ENCODE measurements at regions not wholly inside any gene's neighbourhood (a gene's known extent, or its start where the extent isn't known, plus 50 kb on each side); places are given as distances from the start of the nearest gene placed in this dataset.

GRCh38 chr2:136209561-136210454 is 91.9 kb upstream of the CXCR4 start:
- DNase-seq, result no peak

GRCh38 chr2:136208682-136209420 is 90.9 kb upstream of the CXCR4 start:
- DNase-seq, result no peak

DNA sequence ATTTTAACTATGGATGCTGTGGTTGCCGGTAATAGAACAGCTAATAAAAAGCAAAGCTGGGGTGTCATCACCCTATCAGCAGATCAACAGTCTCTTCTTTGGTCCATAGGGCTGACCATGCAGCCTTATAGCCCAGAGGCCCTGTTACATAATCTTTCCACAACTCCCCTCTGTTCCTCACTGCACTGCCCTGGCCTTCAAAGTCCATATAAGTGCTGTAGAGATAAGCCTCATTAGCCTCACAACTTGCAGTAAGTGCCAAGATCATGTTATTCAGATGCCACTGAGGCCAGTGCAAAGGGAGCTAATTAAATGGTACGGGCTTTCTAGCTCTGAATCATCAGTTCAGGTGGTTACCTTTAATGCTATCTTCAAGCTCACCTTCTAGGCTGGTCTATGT is 89.7 kb upstream of the CXCR4 start:
- DNase-seq, result no peak

DNA sequence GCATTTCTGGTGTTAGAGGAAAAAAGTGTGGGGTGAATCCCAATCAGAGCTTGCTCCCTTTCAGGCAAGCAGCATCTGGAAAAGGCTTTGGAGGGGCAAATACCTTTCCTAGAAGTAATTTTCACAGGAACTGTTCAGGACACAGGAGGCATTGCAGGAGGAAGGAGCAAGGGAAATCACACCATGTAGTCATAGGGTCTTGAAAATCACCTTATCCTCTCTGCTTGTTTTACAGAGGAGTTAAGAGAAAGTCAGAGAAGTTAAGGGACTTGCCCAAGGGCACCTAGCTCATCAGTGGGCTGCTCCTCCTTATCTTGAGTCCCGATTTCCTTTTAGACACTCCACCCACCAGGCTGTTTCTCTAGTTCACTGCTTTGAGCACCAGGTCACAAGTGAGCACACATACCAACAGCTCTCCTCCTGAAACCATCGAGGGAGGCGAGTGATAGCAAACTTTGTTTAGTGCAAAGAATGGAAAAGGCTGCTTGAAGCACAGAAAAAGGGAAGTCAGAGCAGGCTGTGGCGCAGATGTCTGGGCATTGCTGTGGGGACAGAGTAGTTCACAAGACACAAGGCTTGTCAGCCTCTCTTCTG is 89.2 kb upstream of the CXCR4 start:
- no peak for DNase-seq

DNA sequence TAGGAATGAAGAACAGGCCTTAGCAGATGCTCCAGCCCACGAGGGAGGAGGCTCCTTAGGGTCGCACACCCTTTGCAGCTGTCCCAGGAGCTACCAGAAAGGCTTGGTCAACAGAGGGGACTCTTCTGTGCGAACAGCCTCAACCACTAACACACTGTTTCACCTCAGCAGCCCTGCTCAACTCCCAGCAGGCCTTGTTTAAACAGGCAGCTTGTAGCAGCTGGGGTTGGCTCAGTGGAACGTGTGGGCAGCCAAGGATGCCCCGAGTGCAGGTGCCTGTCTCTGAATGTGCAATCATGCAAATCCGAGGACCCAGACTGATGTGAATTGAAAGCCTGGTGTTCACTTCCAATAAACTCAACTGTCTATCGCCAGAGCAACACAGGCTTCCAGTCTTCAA is 88.7 kb upstream of the CXCR4 start:
- peak; percentile 64 for DNase-seq

DNA sequence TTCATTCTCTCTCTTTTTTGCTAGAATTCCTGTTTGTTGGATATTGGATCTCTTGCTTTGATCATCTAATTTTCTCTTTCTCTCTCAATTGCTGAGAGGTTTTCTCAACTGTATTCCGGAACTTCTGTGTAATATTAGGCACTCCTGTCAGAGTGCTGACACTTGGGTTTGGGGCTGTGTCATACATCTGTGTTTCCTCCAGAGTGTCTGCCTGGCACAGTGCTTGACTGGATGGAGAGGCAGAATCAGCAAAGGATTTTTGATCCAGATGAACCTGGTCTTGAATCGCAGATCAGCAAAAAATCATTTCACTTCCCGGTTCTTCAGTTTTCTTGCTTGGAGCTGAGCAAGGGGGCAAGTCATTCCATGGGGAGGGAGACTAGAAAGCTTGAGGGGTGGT is 87.7 kb upstream of the CXCR4 start:
- DNase-seq, result no peak

- DNase-seq, result no peak
These were observed 87.0 kb upstream of the CXCR4 start for GRCh38 chr2:136204971-136205370.

DNA sequence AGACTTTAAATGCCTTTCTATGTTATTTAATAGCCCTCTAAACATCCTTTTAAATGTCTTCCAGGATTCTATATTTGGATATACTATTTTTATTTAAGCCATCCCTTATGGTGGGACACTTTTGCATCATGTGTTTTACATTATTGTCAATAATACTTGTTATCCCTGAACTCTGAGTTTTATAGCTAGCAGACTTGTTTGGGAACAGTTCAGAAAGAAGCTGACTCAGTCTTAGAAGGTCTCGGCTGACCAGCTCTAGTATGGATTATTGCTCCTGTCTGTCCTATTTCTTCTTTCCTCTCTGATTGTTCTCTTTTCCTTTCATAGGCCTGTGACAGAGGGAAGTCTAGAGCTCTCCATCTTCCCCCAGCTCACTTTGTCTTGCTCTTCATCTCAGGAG is 77.3 kb upstream of the CXCR4 start:
- DNase-seq, result no peak

DNA sequence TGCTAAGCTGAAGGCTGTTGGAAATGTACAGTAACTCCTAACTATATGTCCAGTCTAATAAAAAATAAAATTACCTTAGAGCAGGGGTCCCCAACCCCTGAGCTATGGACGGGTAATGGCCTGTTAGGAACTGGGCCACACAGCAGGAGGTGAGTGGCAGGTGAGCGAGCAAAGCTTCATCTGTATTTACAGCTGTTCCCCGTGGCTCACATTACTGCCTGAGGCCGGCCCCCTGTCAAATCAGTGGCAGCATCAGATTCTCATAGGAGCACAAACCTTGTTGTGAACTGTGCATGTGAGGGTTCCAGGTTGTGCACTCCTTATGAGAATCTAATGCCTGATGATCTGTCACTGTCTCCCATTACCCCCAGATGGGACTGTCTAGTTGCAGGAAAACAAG is 73.1 kb upstream of the CXCR4 start:
- no peak for DNase-seq

DNA sequence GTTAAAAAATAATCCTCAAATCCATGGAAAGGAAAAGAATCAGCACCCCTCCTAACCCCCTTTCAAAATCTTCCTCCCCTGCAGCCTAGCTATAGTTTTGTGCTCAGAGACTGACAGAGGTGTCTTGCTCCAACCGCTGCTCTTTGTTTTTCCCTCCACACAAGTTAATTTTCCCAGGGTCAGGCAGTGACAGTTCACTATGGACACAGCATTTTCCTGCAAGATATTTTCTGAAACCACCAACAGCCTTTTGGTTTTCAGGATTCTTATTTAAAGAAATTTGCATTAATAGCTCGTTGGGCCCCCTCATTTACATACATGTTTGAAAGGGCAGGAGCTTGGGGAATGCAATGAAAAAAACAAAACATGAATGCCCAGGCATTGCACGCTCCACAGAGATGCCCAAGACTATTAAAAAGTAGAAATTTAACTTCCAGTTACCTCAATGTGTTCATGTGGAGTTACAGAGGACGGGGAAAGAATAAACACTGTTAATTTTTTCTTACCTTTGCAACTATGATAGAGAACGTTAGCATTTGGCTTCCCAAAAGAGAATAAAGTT is 71.4 kb upstream of the CXCR4 start:
- DNase-seq, result no peak

- no peak for DNase-seq
These were observed 70.1 kb upstream of the CXCR4 start for GRCh38 chr2:136188086-136188485.

DNA sequence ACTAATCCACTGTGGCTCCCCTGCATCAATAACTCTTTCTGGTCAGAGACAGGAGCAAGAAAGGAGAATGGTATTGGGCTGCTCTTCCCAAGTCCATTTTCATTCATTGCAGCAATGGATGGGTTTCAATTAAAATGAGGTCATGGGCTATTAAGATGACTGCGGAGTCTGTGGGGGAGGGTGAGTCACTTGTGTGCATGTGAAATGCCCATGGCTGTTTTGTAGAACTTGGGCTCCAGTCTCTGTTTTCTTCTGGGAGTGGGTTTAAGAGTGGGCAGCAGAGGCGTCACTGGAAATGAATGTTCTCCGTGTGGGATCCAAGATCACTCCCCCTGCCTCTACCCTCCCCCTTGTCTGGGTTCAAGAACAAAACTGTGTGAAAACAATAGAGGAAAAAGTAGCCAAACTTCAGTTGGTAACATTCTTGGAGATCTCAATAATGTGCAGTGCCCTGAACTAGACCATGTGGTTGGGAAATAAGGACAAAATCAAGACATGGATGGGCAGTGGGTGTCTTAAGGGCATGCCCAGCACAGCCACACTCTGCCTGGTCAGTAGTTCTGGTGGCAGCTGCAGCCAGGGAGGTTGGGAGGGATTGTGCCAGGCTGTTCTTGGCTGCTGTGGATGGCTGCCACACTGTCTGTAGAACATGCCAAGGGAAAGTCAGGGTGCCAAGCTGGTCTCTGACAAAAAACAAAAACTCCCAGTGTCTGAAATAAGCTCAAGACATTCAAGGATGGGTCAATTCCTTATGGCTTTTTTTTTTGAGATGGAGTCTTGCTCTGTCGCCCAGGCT is 68.2 kb upstream of the CXCR4 start:
- DNase-seq, result no peak

DNA sequence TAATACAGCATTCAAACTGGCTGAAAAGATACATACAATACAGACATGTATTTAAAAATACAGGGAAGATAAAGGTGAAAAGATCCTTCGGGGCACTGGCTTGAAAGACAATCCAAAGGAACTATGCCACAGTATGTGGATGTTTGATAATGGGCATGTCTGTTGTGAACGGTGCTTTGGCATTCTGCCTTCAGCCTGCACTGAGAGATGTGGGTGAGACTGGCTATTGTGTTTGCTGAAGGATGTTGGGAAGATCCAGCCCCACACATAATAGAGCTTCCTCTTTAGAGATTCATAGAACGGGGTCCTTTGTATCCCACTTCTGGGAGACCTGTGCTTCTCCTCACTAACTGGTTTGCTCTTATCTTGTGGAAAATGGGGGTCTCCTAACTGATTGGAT is 65.1 kb upstream of the CXCR4 start:
- no peak for DNase-seq

DNA sequence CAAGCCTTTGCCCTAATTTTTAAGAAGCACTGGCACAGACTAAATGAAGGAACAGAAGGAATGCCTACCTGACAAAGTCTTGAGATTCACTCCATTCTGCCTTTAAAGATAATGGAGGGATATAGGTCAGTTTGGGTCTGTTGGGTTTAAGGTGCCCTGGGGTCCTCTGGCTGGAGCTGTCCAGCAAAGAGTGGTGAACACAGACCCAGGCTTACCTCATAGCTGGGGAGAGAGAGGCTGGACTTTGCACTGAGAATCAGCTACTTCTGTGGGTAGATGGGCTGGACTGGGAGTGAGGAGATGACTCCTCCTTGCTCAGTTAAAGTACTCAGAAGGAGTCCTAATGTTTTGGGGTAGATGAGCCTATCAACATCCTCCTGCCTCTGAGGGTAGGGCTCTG is 64.4 kb upstream of the CXCR4 start:
- no peak for DNase-seq

GRCh38 chr2:136179602-136179975 is 61.6 kb upstream of the CXCR4 start:
- DNase-seq, result no peak

GRCh38 chr2:136178941-136179601 is 61.1 kb upstream of the CXCR4 start:
- no peak for DNase-seq

DNA sequence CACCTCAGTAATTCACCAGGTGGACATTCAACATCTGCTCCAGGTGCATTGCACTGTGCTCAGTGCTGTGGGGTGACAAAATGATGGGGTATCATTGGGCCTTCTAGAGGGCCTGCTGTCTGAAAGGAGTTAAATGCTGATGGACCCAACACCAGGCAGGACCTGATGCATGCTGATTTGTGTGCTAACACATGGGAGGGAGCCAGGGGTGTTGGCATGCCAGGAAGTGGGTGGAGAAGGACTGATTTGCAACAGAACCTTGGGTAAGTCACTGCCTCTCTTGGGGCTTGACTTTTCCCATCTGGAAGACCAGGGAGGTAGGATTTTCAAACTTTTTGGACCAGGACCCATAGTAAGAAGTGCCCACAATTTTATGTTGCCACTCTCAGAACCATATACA is 57.9 kb upstream of the CXCR4 start:
- no peak for DNase-seq

- DNase-seq, result no peak
These were observed 57.5 kb upstream of the CXCR4 start for GRCh38 chr2:136175466-136175865.

DNA sequence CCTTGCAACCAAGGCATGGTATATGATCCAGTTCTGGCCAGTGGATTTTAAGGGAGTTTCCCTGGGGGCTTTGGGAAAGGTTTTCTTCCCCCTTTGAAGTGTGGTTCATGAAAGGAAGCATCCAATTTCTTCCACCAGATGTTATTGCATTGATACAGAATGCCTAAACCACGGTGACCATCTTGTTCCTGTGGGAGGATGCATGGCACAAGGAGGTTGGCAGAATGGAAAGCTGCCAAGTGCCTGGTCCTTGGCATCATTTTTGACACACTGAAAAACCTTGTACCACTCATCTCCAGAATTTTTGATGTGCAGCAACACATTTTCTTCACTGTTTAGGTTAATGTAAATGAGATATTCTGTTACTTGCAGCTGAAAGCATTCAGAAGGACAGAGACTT is 55.2 kb upstream of the CXCR4 start:
- DNase-seq, result no peak

- DNase-seq, result no peak
These were observed 53.3 kb upstream of the CXCR4 start for GRCh38 chr2:136171223-136171622.

DNA sequence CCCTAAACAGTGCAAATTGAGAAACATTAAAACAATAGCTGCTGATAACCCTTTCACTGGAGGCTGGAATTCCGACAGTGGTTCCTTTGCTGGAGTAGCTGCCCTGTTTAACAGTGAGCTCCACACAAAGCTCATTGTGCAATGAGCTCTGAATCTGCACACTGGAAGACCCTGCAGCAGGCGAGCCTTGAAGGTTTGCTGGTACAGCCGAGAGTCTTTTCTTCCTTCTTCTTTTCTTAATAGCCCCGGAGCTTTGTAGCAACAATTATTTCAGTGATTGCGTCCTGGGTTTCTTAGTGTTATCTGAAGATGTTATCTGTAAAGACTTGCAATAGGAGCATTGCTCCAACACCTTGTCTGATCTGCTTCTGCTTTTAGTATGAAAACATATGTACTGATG is 50.8 kb upstream of the CXCR4 start:
- no peak for DNase-seq

- no peak for DNase-seq
These were observed 49.9 kb upstream of the CXCR4 start for GRCh38 chr2:136167721-136168475.

Measured in COR-L47 (cell line).